ENCODE measurements at regions not wholly inside any gene's neighbourhood (a gene's known extent, or its start where the extent isn't known, plus 50 kb on each side); places are given as distances from the start of the nearest gene placed in this dataset.

GRCh38 chr18:67007999-67008398 lies 404.1 kb upstream of the CDH19 start:
- Histone ChIP-seq H3K27ac (ENCODE audit: low read depth, low read length) (no peak overlapping the region), H3K4me3 (ENCODE audit: low read length) (no peak overlapping the region), H3K9ac (ENCODE audit: low read depth, low read length) (no peak overlapping the region), H3K9me3 (ENCODE audit: insufficient read depth, low read depth, low read length) (no peaks in the 10 kb centered on the region), H3K4me1 (ENCODE audit: insufficient read depth, low read length) (no peaks in the 10 kb centered on the region), H3K36me3 (ENCODE audit: insufficient read depth, low read length) (no peaks in the 10 kb centered on the region), H3K27me3 (ENCODE audit: insufficient read depth, low read length) (no peaks in the 10 kb centered on the region)
- WGBS, result no CpG with 5 or more reads among the region's 1 CpG

GRCh38 chr18:67007085-67007484 lies 403.2 kb upstream of the CDH19 start:
- no peak overlapping the region for H3K27ac ChIP-seq (ENCODE audit: low read depth, low read length)
- H3K36me3 ChIP-seq (ENCODE audit: insufficient read depth, low read length), result no peaks in the 10 kb centered on the region
- no peaks in the 10 kb centered on the region for H3K9me3 ChIP-seq (ENCODE audit: insufficient read depth, low read depth, low read length)
- H3K4me1 ChIP-seq (ENCODE audit: insufficient read depth, low read length), result no peaks in the 10 kb centered on the region
- WGBS, result 100% methylated on average over 1 of the region's 1 CpG
- H3K4me3 ChIP-seq (ENCODE audit: low read length), result no peak overlapping the region
- H3K27me3 ChIP-seq (ENCODE audit: insufficient read depth, low read length), result no peaks in the 10 kb centered on the region
- H3K9ac ChIP-seq (ENCODE audit: low read depth, low read length), result no peak overlapping the region

DNA sequence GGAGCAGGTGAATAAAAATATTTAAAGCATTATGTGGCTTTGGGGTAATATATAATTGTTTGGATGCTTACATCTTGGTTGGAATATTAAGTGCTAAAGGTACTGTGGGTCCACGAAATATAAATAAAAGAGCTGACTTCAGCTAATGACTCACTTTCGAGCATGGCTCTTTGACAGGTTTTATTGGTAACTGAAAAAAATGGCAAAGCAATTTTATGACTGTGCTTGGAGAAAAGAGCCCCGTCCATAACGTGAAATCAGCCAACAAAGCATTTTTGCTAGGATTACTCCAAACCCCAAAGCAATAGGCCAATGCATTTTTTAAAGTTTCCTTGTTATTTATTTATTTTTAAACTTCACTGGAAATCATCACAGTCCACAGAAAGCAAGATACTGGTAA lies 397.2 kb upstream of the CDH19 start:
- H3K4me1 ChIP-seq (ENCODE audit: insufficient read depth, low read length), result no peaks in the 10 kb centered on the region
- no peaks in the 10 kb centered on the region for H3K27me3 ChIP-seq (ENCODE audit: insufficient read depth, low read length)
- no peak overlapping the region for H3K9ac ChIP-seq (ENCODE audit: low read depth, low read length)
- no peaks in the 10 kb centered on the region for H3K36me3 ChIP-seq (ENCODE audit: insufficient read depth, low read length)
- no peak overlapping the region for H3K27ac ChIP-seq (ENCODE audit: low read depth, low read length)
- H3K4me3 ChIP-seq (ENCODE audit: low read length), result no peak overlapping the region
- 91% methylated on average over 4 of the region's 4 CpGs for WGBS
- no peaks in the 10 kb centered on the region for H3K9me3 ChIP-seq (ENCODE audit: insufficient read depth, low read depth, low read length)

DNA sequence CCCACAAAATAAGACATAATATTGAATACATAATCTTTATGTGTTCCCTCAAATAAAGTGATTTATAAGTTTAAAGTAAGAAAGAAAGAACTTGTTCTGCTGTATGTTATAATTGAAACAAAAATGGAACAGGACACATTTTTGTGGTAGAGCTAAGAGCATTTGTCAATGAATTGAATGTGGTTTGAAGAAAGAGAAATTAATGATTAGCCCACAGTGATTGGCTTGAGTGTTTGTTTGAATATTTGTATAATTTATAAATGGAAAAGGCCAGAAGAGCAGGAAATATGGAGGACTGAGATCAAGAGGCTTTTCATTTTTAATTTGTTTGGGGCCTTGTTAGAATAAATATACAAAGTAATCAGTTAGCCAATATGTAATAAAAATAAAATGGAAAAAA lies 395.1 kb upstream of the CDH19 start:
- no peaks in the 10 kb centered on the region for H3K27me3 ChIP-seq (ENCODE audit: insufficient read depth, low read length)
- no peaks in the 10 kb centered on the region for H3K4me1 ChIP-seq (ENCODE audit: insufficient read depth, low read length)
- no peak overlapping the region for H3K4me3 ChIP-seq (ENCODE audit: low read length)
- no peaks in the 10 kb centered on the region for H3K36me3 ChIP-seq (ENCODE audit: insufficient read depth, low read length)
- no peak overlapping the region for H3K27ac ChIP-seq (ENCODE audit: low read depth, low read length)
- H3K9me3 ChIP-seq (ENCODE audit: insufficient read depth, low read depth, low read length), result no peaks in the 10 kb centered on the region
- H3K9ac ChIP-seq (ENCODE audit: low read depth, low read length), result no peak overlapping the region

- no peaks in the 10 kb centered on the region for H3K9me3 ChIP-seq (ENCODE audit: insufficient read depth, low read depth, low read length)
- H3K4me3 ChIP-seq (ENCODE audit: low read length), result no peak overlapping the region
- no peaks in the 10 kb centered on the region for H3K27me3 ChIP-seq (ENCODE audit: insufficient read depth, low read length)
- no peak overlapping the region for H3K9ac ChIP-seq (ENCODE audit: low read depth, low read length)
- no peak overlapping the region for H3K27ac ChIP-seq (ENCODE audit: low read depth, low read length)
- no peaks in the 10 kb centered on the region for H3K4me1 ChIP-seq (ENCODE audit: insufficient read depth, low read length)
- no peaks in the 10 kb centered on the region for H3K36me3 ChIP-seq (ENCODE audit: insufficient read depth, low read length)
- WGBS, result 96% methylated on average over 2 of the region's 2 CpGs
Measured at GRCh38 chr18:66995270-66995669, 391.4 kb upstream of the CDH19 start.

DNA sequence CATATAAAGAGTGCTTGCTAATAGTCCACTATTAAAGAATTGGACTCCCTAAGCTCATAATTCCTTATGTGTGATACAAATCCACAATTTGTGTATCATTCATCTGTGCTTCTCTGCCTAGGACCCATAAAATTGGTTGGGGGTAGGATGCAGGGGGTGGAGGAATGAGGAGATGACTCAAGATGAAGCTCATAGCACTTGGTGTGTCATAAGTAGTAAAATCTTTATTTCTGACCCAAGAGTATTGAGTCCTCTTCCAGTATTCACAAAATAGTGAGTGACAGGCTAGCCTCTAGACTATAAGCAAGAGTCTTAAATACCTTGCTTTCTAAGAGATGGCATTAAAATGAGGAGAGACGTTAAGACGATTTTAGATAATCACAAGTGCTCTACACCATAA lies 390.9 kb upstream of the CDH19 start:
- no CpG with 5 or more reads among the region's 2 CpGs for WGBS
- Histone ChIP-seq H3K4me3 (ENCODE audit: low read length) (no peak overlapping the region), H3K36me3 (ENCODE audit: insufficient read depth, low read length) (no peaks in the 10 kb centered on the region), H3K4me1 (ENCODE audit: insufficient read depth, low read length) (no peaks in the 10 kb centered on the region), H3K27ac (ENCODE audit: low read depth, low read length) (no peak overlapping the region), H3K9ac (ENCODE audit: low read depth, low read length) (no peak overlapping the region), H3K9me3 (ENCODE audit: insufficient read depth, low read depth, low read length) (no peaks in the 10 kb centered on the region), H3K27me3 (ENCODE audit: insufficient read depth, low read length) (no peaks in the 10 kb centered on the region)

GRCh38 chr18:66993492-66993891 lies 389.6 kb upstream of the CDH19 start:
- Histone ChIP-seq H3K36me3 (ENCODE audit: insufficient read depth, low read length) (no peaks in the 10 kb centered on the region), H3K4me3 (ENCODE audit: low read length) (no peak overlapping the region), H3K9me3 (ENCODE audit: insufficient read depth, low read depth, low read length) (no peaks in the 10 kb centered on the region), H3K4me1 (ENCODE audit: insufficient read depth, low read length) (no peaks in the 10 kb centered on the region), H3K27me3 (ENCODE audit: insufficient read depth, low read length) (no peaks in the 10 kb centered on the region), H3K9ac (ENCODE audit: low read depth, low read length) (no peak overlapping the region), H3K27ac (ENCODE audit: low read depth, low read length) (no peak overlapping the region)

GRCh38 chr18:66990909-66991308 lies 387.0 kb upstream of the CDH19 start:
- no peak overlapping the region for H3K27ac ChIP-seq (ENCODE audit: low read depth, low read length)
- no peak overlapping the region for H3K4me3 ChIP-seq (ENCODE audit: low read length)
- WGBS, result 95% methylated on average over 4 of the region's 6 CpGs
- H3K36me3 ChIP-seq (ENCODE audit: insufficient read depth, low read length), result no peaks in the 10 kb centered on the region
- no peaks in the 10 kb centered on the region for H3K4me1 ChIP-seq (ENCODE audit: insufficient read depth, low read length)
- no peaks in the 10 kb centered on the region for H3K9me3 ChIP-seq (ENCODE audit: insufficient read depth, low read depth, low read length)
- no peak overlapping the region for H3K9ac ChIP-seq (ENCODE audit: low read depth, low read length)
- H3K27me3 ChIP-seq (ENCODE audit: insufficient read depth, low read length), result no peaks in the 10 kb centered on the region

DNA sequence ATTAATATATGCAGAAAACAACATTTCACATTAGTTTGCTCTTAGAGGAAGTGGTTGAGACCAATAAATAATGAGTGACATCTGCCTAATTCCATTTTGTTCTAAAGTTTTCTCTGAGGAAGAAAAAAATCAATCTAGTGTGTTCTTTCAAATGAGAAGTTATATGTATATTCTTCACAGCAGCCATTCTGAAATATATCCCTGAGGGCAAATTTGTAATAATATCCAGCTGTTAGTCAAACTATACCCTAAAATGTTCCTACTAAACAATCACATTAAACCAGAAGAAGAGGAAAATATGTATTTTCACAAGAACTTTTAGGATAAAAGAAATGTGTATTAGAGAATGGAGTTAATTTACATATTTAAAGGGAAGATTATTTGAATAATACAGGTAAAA lies 375.1 kb upstream of the CDH19 start:
- Histone ChIP-seq H3K9me3 (ENCODE audit: insufficient read depth, low read depth, low read length) (no peaks in the 10 kb centered on the region), H3K4me3 (ENCODE audit: low read length) (no peak overlapping the region), H3K27ac (ENCODE audit: low read depth, low read length) (no peak overlapping the region), H3K4me1 (ENCODE audit: insufficient read depth, low read length) (0 out of 2 replicates have a peak, but pooled peaks cover 7% of the 10 kb centered on the region), H3K9ac (ENCODE audit: low read depth, low read length) (no peak overlapping the region), H3K36me3 (ENCODE audit: insufficient read depth, low read length) (no peaks in the 10 kb centered on the region), H3K27me3 (ENCODE audit: insufficient read depth, low read length) (no peaks in the 10 kb centered on the region)

DNA sequence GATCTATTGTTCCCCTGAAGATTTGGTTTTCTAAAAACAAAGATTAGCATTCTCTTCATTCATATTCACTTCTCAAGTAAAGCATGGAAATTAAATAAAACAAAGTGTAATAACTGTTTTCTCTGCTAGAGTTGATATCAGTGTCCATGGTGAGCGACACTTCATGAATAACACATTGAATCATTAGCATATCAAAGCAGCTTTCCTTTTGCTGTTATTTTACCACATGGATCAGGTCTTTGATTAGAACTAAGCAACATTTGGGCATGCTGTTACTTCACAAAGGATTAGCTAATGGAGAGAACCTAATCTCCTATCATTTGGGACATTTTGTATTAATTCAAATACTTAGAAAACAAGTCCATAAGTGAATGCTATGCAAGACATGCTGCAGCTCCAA lies 368.8 kb upstream of the CDH19 start:
- no peak overlapping the region for H3K4me3 ChIP-seq (ENCODE audit: low read length)
- no peaks in the 10 kb centered on the region for H3K36me3 ChIP-seq (ENCODE audit: insufficient read depth, low read length)
- H3K9ac ChIP-seq (ENCODE audit: low read depth, low read length), result no peak overlapping the region
- 68% methylated on average over 1 of the region's 1 CpG for WGBS
- no peak overlapping the region for H3K27ac ChIP-seq (ENCODE audit: low read depth, low read length)
- H3K4me1 ChIP-seq (ENCODE audit: insufficient read depth, low read length), result peaks cover 15% of the 10 kb centered on the region
- H3K27me3 ChIP-seq (ENCODE audit: insufficient read depth, low read length), result no peaks in the 10 kb centered on the region
- H3K9me3 ChIP-seq (ENCODE audit: insufficient read depth, low read depth, low read length), result no peaks in the 10 kb centered on the region

GRCh38 chr18:66971960-66972359 lies 368.1 kb upstream of the CDH19 start:
- no peaks in the 10 kb centered on the region for H3K36me3 ChIP-seq (ENCODE audit: insufficient read depth, low read length)
- H3K9me3 ChIP-seq (ENCODE audit: insufficient read depth, low read depth, low read length), result no peaks in the 10 kb centered on the region
- H3K27me3 ChIP-seq (ENCODE audit: insufficient read depth, low read length), result no peaks in the 10 kb centered on the region
- H3K4me1 ChIP-seq (ENCODE audit: insufficient read depth, low read length), result peaks cover 15% of the 10 kb centered on the region
- 90% methylated on average over 3 of the region's 3 CpGs for WGBS
- H3K9ac ChIP-seq (ENCODE audit: low read depth, low read length), result no peak overlapping the region
- H3K27ac ChIP-seq (ENCODE audit: low read depth, low read length), result no peak overlapping the region
- no peak overlapping the region for H3K4me3 ChIP-seq (ENCODE audit: low read length)

- Histone ChIP-seq H3K27ac (ENCODE audit: low read depth, low read length) (no peak overlapping the region), H3K27me3 (ENCODE audit: insufficient read depth, low read length) (no peaks in the 10 kb centered on the region), H3K4me1 (ENCODE audit: insufficient read depth, low read length) (no peaks in the 10 kb centered on the region), H3K4me3 (ENCODE audit: low read length) (no peak overlapping the region), H3K9ac (ENCODE audit: low read depth, low read length) (no peak overlapping the region), H3K9me3 (ENCODE audit: insufficient read depth, low read depth, low read length) (no peaks in the 10 kb centered on the region), H3K36me3 (ENCODE audit: insufficient read depth, low read length) (no peaks in the 10 kb centered on the region)
- WGBS, result 97% methylated on average over 6 of the region's 7 CpGs
Measured at GRCh38 chr18:66966171-66966570, 362.3 kb upstream of the CDH19 start.

Measured in HUES64 (cell line).